ENCODE measurements at regions not wholly inside any gene's neighbourhood (a gene's known extent, or its start where the extent isn't known, plus 50 kb on each side); places are given as distances from the start of the nearest gene placed in this dataset.

GRCh38 chr12:107400686-107401447 is 284.7 kb upstream of the PWP1 start:
- H3K27me3 ChIP-seq (ENCODE audit: insufficient read depth) = no peaks in the 10 kb centered on the region
- H2AFZ ChIP-seq = no peak overlapping the region
- Mint-ChIP-seq H3K27ac (no peak overlapping the region), H3K4me1 (peaks cover 40% of the 10 kb centered on the region), H3K27me3 (ENCODE audit: insufficient read depth, low read depth, poor library complexity) (peaks cover 2% of the 10 kb centered on the region), H3K36me3 (ENCODE audit: low read depth) (no peaks in the 10 kb centered on the region), H3K4me3 (no peak overlapping the region), H3K9me3 (no peaks in the 10 kb centered on the region; the same call in 2 of the 3 replicates)
- no peak for TF ChIP-seq CREB1 (CRISPR knock-in tag; IDR thresholded peaks at IDR 0.05; ENCODE audit: low read depth)
- no peak for TF ChIP-seq EZH2phosphoT487 (IDR thresholded peaks at IDR 0.05; ENCODE audit: unreplicated experiment)
- no peak for TF ChIP-seq CTCF (conservative IDR thresholded peaks at IDR 0.05; ENCODE audit: low read depth in 2 of 2)
- no peak for TF ChIP-seq STAT1 (IDR thresholded peaks at IDR 0.05; ENCODE audit: unreplicated experiment)
- TF ChIP-seq, protein P1, sequence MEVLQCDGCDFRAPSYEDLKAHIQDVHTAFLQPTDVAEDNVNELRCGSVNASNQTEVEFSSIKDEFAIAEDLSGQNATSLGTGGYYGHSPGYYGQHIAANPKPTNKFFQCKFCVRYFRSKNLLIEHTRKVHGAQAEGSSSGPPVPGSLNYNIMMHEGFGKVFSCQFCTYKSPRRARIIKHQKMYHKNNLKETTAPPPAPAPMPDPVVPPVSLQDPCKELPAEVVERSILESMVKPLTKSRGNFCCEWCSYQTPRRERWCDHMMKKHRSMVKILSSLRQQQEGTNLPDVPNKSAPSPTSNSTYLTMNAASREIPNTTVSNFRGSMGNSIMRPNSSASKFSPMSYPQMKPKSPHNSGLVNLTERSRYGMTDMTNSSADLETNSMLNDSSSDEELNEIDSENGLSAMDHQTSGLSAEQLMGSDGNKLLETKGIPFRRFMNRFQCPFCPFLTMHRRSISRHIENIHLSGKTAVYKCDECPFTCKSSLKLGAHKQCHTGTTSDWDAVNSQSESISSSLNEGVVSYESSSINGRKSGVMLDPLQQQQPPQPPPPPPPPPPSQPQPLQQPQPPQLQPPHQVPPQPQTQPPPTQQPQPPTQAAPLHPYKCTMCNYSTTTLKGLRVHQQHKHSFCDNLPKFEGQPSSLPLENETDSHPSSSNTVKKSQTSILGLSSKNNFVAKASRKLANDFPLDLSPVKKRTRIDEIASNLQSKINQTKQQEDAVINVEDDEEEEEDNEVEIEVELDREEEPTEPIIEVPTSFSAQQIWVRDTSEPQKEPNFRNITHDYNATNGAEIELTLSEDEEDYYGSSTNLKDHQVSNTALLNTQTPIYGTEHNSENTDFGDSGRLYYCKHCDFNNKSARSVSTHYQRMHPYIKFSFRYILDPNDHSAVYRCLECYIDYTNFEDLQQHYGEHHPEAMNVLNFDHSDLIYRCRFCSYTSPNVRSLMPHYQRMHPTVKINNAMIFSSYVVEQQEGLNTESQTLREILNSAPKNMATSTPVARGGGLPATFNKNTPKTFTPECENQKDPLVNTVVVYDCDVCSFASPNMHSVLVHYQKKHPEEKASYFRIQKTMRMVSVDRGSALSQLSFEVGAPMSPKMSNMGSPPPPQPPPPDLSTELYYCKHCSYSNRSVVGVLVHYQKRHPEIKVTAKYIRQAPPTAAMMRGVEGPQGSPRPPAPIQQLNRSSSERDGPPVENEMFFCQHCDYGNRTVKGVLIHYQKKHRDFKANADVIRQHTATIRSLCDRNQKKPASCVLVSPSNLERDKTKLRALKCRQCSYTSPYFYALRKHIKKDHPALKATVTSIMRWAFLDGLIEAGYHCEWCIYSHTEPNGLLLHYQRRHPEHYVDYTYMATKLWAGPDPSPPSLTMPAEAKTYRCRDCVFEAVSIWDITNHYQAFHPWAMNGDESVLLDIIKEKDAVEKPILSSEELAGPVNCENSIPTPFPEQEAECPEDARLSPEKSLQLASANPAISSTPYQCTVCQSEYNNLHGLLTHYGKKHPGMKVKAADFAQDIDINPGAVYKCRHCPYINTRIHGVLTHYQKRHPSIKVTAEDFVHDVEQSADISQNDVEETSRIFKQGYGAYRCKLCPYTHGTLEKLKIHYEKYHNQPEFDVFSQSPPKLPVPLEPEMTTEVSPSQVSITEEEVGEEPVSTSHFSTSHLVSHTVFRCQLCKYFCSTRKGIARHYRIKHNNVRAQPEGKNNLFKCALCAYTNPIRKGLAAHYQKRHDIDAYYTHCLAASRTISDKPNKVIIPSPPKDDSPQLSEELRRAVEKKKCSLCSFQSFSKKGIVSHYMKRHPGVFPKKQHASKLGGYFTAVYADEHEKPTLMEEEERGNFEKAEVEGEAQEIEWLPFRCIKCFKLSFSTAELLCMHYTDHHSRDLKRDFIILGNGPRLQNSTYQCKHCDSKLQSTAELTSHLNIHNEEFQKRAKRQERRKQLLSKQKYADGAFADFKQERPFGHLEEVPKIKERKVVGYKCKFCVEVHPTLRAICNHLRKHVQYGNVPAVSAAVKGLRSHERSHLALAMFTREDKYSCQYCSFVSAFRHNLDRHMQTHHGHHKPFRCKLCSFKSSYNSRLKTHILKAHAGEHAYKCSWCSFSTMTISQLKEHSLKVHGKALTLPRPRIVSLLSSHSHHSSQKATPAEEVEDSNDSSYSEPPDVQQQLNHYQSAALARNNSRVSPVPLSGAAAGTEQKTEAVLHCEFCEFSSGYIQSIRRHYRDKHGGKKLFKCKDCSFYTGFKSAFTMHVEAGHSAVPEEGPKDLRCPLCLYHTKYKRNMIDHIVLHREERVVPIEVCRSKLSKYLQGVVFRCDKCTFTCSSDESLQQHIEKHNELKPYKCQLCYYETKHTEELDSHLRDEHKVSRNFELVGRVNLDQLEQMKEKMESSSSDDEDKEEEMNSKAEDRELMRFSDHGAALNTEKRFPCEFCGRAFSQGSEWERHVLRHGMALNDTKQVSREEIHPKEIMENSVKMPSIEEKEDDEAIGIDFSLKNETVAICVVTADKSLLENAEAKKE (CRISPR knock-in tag; IDR thresholded peaks at IDR 0.05) = no peak
- TF ChIP-seq EZH2 (IDR thresholded peaks at IDR 0.05; ENCODE audit: low read depth, unreplicated experiment) = no peak
- TF ChIP-seq NANOG (IDR thresholded peaks at IDR 0.05; ENCODE audit: borderline replicate concordance) = no peak
- no peak for TF ChIP-seq ETS1 (IDR thresholded peaks at IDR 0.05)
- no peak for TF ChIP-seq ZNF331 (CRISPR knock-in tag; IDR thresholded peaks at IDR 0.05; ENCODE audit: low read depth)
- no peak for TF ChIP-seq JUNB (IDR thresholded peaks at IDR 0.05; ENCODE audit: unreplicated experiment)
- TF ChIP-seq, protein P2, sequence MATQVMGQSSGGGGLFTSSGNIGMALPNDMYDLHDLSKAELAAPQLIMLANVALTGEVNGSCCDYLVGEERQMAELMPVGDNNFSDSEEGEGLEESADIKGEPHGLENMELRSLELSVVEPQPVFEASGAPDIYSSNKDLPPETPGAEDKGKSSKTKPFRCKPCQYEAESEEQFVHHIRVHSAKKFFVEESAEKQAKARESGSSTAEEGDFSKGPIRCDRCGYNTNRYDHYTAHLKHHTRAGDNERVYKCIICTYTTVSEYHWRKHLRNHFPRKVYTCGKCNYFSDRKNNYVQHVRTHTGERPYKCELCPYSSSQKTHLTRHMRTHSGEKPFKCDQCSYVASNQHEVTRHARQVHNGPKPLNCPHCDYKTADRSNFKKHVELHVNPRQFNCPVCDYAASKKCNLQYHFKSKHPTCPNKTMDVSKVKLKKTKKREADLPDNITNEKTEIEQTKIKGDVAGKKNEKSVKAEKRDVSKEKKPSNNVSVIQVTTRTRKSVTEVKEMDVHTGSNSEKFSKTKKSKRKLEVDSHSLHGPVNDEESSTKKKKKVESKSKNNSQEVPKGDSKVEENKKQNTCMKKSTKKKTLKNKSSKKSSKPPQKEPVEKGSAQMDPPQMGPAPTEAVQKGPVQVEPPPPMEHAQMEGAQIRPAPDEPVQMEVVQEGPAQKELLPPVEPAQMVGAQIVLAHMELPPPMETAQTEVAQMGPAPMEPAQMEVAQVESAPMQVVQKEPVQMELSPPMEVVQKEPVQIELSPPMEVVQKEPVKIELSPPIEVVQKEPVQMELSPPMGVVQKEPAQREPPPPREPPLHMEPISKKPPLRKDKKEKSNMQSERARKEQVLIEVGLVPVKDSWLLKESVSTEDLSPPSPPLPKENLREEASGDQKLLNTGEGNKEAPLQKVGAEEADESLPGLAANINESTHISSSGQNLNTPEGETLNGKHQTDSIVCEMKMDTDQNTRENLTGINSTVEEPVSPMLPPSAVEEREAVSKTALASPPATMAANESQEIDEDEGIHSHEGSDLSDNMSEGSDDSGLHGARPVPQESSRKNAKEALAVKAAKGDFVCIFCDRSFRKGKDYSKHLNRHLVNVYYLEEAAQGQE (IDR thresholded peaks at IDR 0.05; ENCODE audit: unreplicated experiment) = no peak
- TF ChIP-seq ZNF114 (CRISPR knock-in tag; IDR thresholded peaks at IDR 0.05) = no peak
- no peak for TF ChIP-seq POLR2AphosphoS5 (IDR thresholded peaks at IDR 0.05; ENCODE audit: low read depth)
- no peaks in the 10 kb centered on the region for H4K20me1 ChIP-seq (replicated peaks; ENCODE audit: insufficient read depth)
- DNase-seq (ENCODE audit: low spot score) (no peak), ATAC-seq (no peak)
- H3K79me2 ChIP-seq (replicated peaks; ENCODE audit: insufficient read depth) = no peaks in the 10 kb centered on the region
- H3K9me2 ChIP-seq (ENCODE audit: insufficient read depth) = no peaks in the 10 kb centered on the region
- H3K4me1 ChIP-seq (ENCODE audit: insufficient read depth) = peaks cover 35% of the 10 kb centered on the region
- H3K4me2 ChIP-seq = no peak overlapping the region
- H3K4me3 ChIP-seq = no peak overlapping the region
- no peak overlapping the region for H3K27ac ChIP-seq (ENCODE audit: low read depth)
- H3F3A ChIP-seq (replicated peaks; ENCODE audit: low read depth) = no peaks in the 10 kb centered on the region
- H3K36me3 ChIP-seq (ENCODE audit: insufficient read depth) = no peaks in the 10 kb centered on the region

Data from GM23338 (cell line).